ENCODE measurements at regions not wholly inside any gene's neighbourhood (a gene's known extent, or its start where the extent isn't known, plus 50 kb on each side); places are given as distances from the start of the nearest gene placed in this dataset.

DNA sequence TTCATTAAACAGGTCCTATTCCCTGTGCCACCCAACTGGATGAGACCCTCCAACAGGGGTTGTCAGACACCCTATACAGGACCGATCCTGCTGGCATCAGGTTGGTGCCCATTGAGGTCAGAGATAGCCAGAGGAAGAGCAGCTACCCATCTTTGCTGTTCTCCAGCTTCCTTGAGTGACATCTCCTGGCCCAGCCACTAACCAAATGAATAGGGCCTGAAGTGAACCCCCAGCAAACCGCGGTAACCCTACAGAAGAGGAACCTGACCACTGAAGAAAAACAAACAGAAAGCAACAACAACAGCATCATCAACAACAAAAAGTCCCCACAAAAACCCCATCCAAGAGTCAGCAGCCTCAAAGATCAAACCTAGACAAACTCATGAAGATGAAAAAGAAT, 133.6 kb upstream of the ARPP21 start:
- no peak for TF ChIP-seq TCF7 (CRISPR knock-in tag; IDR thresholded peaks at IDR 0.05; ENCODE audit: low read depth)
- TF ChIP-seq ELF4 (CRISPR knock-in tag; IDR thresholded peaks at IDR 0.05; ENCODE audit: low read depth) = no peak
- TF ChIP-seq, protein P1, sequence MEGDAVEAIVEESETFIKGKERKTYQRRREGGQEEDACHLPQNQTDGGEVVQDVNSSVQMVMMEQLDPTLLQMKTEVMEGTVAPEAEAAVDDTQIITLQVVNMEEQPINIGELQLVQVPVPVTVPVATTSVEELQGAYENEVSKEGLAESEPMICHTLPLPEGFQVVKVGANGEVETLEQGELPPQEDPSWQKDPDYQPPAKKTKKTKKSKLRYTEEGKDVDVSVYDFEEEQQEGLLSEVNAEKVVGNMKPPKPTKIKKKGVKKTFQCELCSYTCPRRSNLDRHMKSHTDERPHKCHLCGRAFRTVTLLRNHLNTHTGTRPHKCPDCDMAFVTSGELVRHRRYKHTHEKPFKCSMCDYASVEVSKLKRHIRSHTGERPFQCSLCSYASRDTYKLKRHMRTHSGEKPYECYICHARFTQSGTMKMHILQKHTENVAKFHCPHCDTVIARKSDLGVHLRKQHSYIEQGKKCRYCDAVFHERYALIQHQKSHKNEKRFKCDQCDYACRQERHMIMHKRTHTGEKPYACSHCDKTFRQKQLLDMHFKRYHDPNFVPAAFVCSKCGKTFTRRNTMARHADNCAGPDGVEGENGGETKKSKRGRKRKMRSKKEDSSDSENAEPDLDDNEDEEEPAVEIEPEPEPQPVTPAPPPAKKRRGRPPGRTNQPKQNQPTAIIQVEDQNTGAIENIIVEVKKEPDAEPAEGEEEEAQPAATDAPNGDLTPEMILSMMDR (IDR thresholded peaks at IDR 0.05) = no peak
- no peak for TF ChIP-seq SMAD3 (CRISPR knock-in tag; IDR thresholded peaks at IDR 0.05; ENCODE audit: borderline replicate concordance)
- no peak for TF ChIP-seq ZNF121 (CRISPR knock-in tag; IDR thresholded peaks at IDR 0.05)

All from WTC11 (cell line).